ENCODE measurements at regions not wholly inside any gene's neighbourhood (a gene's known extent, or its start where the extent isn't known, plus 50 kb on each side); places are given as distances from the start of the nearest gene placed in this dataset.

DNA sequence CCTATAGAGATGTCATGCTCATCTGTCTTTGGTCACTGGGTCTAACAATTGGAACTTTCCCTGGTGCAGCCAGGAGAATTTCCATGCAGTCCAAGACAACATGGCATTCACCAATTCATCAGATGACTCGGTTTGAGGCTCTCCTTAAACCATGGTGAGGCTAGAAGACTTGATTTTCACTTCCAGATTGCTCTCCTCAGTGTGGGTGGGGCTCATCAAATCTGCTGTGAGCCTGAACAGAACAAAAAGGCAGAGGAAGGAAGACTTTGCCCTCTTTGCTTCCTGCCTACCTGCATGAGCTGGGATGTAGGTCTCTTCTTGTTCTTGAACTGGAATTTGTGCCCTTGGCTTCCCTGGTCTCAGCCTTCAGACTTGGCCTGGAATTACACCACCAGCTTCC, 203.4 kb upstream of the TRIB2 start:
- intact Hi-C loops (cut with DNase I): no loop called here
- no peaks in the 10 kb centered on the region for H3K9me3 ChIP-seq (replicated peaks in 1 of 3)
- peaks cover 10 to 16% of the 10 kb centered on the region in 2 donors for H3K4me1 ChIP-seq (replicated peaks in 1 of 2)
- TF ChIP-seq, protein P1, sequence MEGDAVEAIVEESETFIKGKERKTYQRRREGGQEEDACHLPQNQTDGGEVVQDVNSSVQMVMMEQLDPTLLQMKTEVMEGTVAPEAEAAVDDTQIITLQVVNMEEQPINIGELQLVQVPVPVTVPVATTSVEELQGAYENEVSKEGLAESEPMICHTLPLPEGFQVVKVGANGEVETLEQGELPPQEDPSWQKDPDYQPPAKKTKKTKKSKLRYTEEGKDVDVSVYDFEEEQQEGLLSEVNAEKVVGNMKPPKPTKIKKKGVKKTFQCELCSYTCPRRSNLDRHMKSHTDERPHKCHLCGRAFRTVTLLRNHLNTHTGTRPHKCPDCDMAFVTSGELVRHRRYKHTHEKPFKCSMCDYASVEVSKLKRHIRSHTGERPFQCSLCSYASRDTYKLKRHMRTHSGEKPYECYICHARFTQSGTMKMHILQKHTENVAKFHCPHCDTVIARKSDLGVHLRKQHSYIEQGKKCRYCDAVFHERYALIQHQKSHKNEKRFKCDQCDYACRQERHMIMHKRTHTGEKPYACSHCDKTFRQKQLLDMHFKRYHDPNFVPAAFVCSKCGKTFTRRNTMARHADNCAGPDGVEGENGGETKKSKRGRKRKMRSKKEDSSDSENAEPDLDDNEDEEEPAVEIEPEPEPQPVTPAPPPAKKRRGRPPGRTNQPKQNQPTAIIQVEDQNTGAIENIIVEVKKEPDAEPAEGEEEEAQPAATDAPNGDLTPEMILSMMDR (IDR thresholded peaks at IDR 0.05): no peak
- TF ChIP-seq POLR2A (IDR thresholded peaks at IDR 0.05): no peak
- DNase-seq: no peak
- no peaks in the 10 kb centered on the region for H3K27me3 ChIP-seq
- H3K27ac ChIP-seq: no peak overlapping the region
- H3K4me3 ChIP-seq: no peak overlapping the region
- WGBS, 4 donors: 80 to 100% (median 87%) methylated on average over 1 of the region's 1 CpG
- H3K36me3 ChIP-seq (replicated peaks in 1 of 2): no peaks in the 10 kb centered on the region

DNA sequence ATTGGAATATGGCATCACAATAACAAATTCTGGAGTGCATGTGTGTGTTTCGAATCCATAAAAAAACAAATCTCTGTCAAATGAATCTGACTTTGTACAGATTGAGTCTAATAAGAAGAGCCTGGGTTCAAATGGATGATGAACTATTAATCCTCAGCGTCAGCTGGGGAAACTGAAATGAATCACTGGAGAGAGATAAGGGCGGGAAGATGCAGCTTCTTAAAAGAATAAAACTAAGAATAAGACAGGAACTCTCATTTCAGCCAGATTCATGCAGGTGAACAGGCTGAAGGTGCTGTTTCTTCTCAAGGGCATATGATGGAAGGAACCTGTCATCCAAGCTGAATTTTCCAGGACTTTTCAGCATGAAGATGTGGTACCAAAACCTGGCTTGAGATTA, 202.6 kb upstream of the TRIB2 start:
- peaks cover 10 to 16% of the 10 kb centered on the region in 2 donors for H3K4me1 ChIP-seq (replicated peaks in 1 of 2)
- no peaks in the 10 kb centered on the region for H3K27me3 ChIP-seq
- no peaks in the 10 kb centered on the region for H3K9me3 ChIP-seq (replicated peaks in 1 of 3)
- 27 to 61% (median 41%) methylated on average over 3 of the region's 3 CpGs for WGBS, 4 donors
- TF ChIP-seq POLR2A (IDR thresholded peaks at IDR 0.05): no peak
- TF ChIP-seq, protein P1 (IDR thresholded peaks at IDR 0.05): no peak
- H3K4me3 ChIP-seq: no peak overlapping the region
- intact Hi-C loops (cut with DNase I): no loop called here
- H3K36me3 ChIP-seq (replicated peaks in 1 of 2): no peaks in the 10 kb centered on the region
- no peak for DNase-seq
- H3K27ac ChIP-seq: peak overlapping the region in 1 of 5 donors; percentile 57

DNA sequence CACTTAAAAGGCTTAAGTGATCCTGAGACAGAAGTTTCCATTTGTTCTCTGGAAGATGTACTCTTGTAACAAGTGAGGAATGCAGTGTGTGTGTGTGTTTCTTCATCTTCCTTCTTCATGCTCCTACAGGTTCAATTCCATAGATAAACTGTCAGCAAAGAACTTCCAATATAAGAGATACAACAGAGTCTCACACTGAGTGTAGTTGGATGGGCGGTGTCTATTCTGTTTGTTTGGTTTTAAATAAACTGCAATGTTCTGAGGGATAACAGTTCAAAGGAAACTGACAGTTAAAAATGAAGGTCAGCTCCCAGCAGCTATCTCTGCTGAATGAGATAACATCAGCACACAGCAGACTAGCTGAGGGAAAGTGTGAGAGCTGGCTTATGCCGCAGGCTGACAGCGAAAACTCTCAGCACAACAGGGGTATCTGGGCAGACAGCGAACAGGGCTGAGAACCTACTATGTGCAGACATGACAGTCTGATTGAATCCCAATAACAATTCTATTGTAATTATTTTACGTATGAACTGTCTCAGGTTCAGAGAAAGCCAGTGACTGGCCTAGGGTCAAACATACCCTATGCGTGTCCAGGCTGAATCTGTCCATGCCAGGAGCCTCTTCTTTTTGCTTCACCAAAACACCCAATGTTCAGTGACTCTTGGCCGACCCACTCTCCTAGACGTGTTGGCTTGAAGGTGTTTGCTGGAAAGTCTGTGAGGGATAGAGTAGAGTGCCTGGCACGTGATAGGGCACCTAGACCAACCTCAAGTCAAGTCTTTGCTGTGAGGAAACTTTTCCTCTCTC, 201.9 kb upstream of the TRIB2 start:
- intact Hi-C loops (cut with DNase I): no loop called here
- H3K4me1 ChIP-seq (replicated peaks in 1 of 2): peaks cover 10 to 16% of the 10 kb centered on the region in 2 donors
- DNase-seq: peak in 6 of 7 donors; percentile 18 to 58 (median 46)
- no peak overlapping the region for H3K4me3 ChIP-seq
- peak overlapping the region in 2 of 5 donors; percentile 39 to 57 for H3K27ac ChIP-seq
- no peaks in the 10 kb centered on the region for H3K36me3 ChIP-seq (replicated peaks in 1 of 2)
- no peaks in the 10 kb centered on the region for H3K9me3 ChIP-seq (replicated peaks in 1 of 3)
- 47 to 61% (median 56%) methylated on average over 9 of the region's 9 CpGs for WGBS, 4 donors
- H3K27me3 ChIP-seq: no peaks in the 10 kb centered on the region
- TF ChIP-seq POLR2A (IDR thresholded peaks at IDR 0.05): no peak

DNA sequence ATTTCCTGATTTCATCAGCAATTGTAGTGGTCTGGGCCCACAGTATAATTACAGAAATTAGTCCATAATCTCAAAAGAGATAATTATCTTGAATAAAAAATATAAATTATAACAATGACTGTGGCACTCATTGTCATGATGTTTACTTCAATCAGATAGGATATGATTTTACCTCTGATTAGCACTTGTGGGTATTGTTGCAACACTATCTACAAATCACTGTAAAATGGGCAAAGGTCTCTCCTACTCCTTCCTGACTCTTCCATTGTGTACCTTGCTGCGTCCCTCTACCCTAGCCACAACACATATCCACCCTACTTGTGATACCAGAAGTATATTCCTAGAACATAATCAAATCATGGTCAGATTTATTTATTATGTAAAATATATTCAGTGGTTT, 200.9 kb upstream of the TRIB2 start:
- H3K36me3 ChIP-seq (replicated peaks in 1 of 2): no peaks in the 10 kb centered on the region
- H3K4me1 ChIP-seq (replicated peaks in 1 of 2): peaks cover 10 to 16% of the 10 kb centered on the region in 2 donors
- intact Hi-C loops (cut with DNase I): no loop called here
- WGBS, 4 donors: 0 to 100% (median 94%) methylated on average over 1 of the region's 1 CpG
- DNase-seq: no peak
- no peaks in the 10 kb centered on the region for H3K9me3 ChIP-seq (replicated peaks in 1 of 3)
- no peak overlapping the region for H3K27ac ChIP-seq
- no peak for TF ChIP-seq POLR2A (IDR thresholded peaks at IDR 0.05)
- TF ChIP-seq, protein P1 (IDR thresholded peaks at IDR 0.05): no peak
- no peak overlapping the region for H3K4me3 ChIP-seq
- no peaks in the 10 kb centered on the region for H3K27me3 ChIP-seq
